Erythroblast (primary cell): ENCODE measurements at regions not wholly inside any gene's neighbourhood (a gene's known extent, or its start where the extent isn't known, plus 50 kb on each side); places are given as distances from the start of the nearest gene placed in this dataset.

ENCODE experiments used
- GATA1 ChIP-seq: IDR thresholded peaks from 2 replicates; pipeline ENCODE4 v1.6.1; 2011; ENCODE audit warnings: low read depth, mild to moderate bottlenecking, control low read depth, low read length, moderate library complexity
- POLR2A ChIP-seq: IDR thresholded peaks from 2 replicates; pipeline ENCODE4 v1.6.1; 2011; ENCODE audit warnings: mild to moderate bottlenecking, low read length

DNA sequence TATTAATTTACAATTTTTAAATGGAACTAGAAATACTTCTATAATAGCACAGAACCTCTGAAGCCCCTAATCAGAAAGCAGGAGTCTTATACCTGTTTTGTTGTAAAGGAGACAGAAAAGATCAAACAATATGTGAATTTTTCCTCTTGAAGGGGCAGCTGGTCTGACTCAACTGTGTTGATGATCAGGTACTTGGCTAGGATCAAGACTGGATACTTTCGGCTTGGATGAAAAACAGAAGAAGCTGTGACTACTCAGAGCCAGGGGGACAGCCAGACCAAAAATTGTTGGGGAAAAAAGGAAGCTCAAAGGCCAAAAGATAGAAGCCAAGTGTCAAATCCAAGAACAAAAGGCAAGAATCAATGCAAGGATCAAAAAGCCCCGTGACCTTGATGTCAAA lies 195.6 kb downstream of the KCTD12 start:
- TF ChIP-seq POLR2A (no peak), GATA1 (no peak)
